Epithelial cell of proximal tubule (primary cell): ENCODE measurements at regions not wholly inside any gene's neighbourhood (a gene's known extent, or its start where the extent isn't known, plus 50 kb on each side); places are given as distances from the start of the nearest gene placed in this dataset.
A peak's percentile ranks its signal among the peaks of the same experiment; 100 is the strongest.
"Not testable (repeated sequence)": the region's sequence is repeated elsewhere in the genome, so short reads cannot be mapped to it uniquely, and the experiment has no call there.

Experiments
- DNase-seq: peaks from one replicate; pipeline ENCODE4 v3.0.0-alpha.2; 2011; ENCODE audit warnings: low read depth
- H3K4me3 ChIP-seq: 2 replicates; pipeline ENCODE4 v1.5.1; 2011; ENCODE audit warnings: low read depth, mild to moderate bottlenecking, low read length
- CTCF ChIP-seq: conservative IDR thresholded peaks from 2 replicates; pipeline ENCODE4 v1.5.1; 2012; ENCODE audit warnings: low read depth, mild to moderate bottlenecking, low read length

GRCh38 chr7:32785365-32785944 lies 106.1 kb downstream of the KBTBD2 start:
- not testable (repeated sequence) for DNase-seq, H3K4me3 ChIP-seq
- peak; percentile 6 for TF ChIP-seq CTCF

GRCh38 chr7:32779895-32780294 lies 111.7 kb downstream of the KBTBD2 start:
- DNase-seq, H3K4me3 ChIP-seq: not testable (repeated sequence)

- no peak for TF ChIP-seq CTCF
- H3K4me3 ChIP-seq, result no peak overlapping the region
- DNase-seq, result no peak
Measured at GRCh38 chr7:32779167-32779566, 112.4 kb downstream of the KBTBD2 start.

- H3K4me3 ChIP-seq, DNase-seq: not testable (repeated sequence)
Measured at GRCh38 chr7:32777041-32777666, 114.4 kb downstream of the KBTBD2 start.

GRCh38 chr7:32776318-32776717 lies 115.2 kb downstream of the KBTBD2 start:
- DNase-seq, H3K4me3 ChIP-seq: not testable (repeated sequence)

- H3K4me3 ChIP-seq, DNase-seq: not testable (repeated sequence)
Measured at GRCh38 chr7:32775809-32776208, 115.8 kb downstream of the KBTBD2 start.

GRCh38 chr7:32774541-32774951 lies 117.0 kb downstream of the KBTBD2 start:
- no peak for DNase-seq
- no peak overlapping the region for H3K4me3 ChIP-seq
- TF ChIP-seq CTCF, result no peak

GRCh38 chr7:32768866-32769510 lies 122.6 kb downstream of the KBTBD2 start:
- not testable (repeated sequence) for H3K4me3 ChIP-seq, DNase-seq

- not testable (repeated sequence) for H3K4me3 ChIP-seq, DNase-seq
Measured at GRCh38 chr7:32768338-32768737, 123.2 kb downstream of the KBTBD2 start.

- DNase-seq, H3K4me3 ChIP-seq: not testable (repeated sequence)
- TF ChIP-seq CTCF, result peak; percentile 28
Measured at GRCh38 chr7:32765649-32766251, 125.8 kb downstream of the KBTBD2 start.
